Peyer's patch (tissue), 4 donors: ENCODE measurements at regions not wholly inside any gene's neighbourhood (a gene's known extent, or its start where the extent isn't known, plus 50 kb on each side); places are given as distances from the start of the nearest gene placed in this dataset.

Source experiments
- POLR2A ChIP-seq, 2 donors: fragments of 450-650 bp; IDR thresholded peaks; one replicate each; pipeline ENCODE4 v1.5.1; 2017; ENCODE audit warnings: antibody characterized with exemption in 2 of 2, mild to moderate bottlenecking in 2 of 2, moderate library complexity in 2 of 2
- TF ChIP-seq, protein P1 (sequence below), 6 experiments: fragments of 450-650 bp in 4 of 6; fragments of 200-600 bp in 2 of 6; sonication (generic) in 1 of 6; IDR thresholded peaks; one replicate each; pipeline ENCODE4 v1.5.1; 2017 to 2019; ENCODE audit warnings: antibody characterized with exemption in 6 of 6, mild to moderate bottlenecking in 3 of 6, moderate library complexity in 1 of 6

DNA sequence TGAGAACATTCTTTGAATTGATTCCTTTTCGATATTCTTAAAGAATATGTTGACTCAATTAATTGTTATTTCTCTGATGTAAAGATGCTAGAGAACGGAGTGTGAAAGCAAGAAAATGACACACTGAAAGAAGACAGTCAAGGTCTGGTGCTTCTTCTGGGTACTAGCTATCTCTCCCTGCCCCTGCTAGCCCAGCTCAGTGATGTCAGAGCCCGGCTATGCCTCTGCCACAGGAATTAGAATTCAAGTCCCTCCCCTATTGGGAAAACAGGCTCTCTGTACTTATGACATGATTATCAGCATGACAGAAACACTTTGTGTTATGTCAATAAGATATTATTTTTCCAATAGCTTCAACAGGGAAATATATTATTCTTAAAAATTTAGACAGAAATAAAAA, 252.4 kb downstream of the KCNC2 start:
- TF ChIP-seq POLR2A (IDR thresholded peaks at IDR 0.05), result no peak
- TF ChIP-seq, protein P1, sequence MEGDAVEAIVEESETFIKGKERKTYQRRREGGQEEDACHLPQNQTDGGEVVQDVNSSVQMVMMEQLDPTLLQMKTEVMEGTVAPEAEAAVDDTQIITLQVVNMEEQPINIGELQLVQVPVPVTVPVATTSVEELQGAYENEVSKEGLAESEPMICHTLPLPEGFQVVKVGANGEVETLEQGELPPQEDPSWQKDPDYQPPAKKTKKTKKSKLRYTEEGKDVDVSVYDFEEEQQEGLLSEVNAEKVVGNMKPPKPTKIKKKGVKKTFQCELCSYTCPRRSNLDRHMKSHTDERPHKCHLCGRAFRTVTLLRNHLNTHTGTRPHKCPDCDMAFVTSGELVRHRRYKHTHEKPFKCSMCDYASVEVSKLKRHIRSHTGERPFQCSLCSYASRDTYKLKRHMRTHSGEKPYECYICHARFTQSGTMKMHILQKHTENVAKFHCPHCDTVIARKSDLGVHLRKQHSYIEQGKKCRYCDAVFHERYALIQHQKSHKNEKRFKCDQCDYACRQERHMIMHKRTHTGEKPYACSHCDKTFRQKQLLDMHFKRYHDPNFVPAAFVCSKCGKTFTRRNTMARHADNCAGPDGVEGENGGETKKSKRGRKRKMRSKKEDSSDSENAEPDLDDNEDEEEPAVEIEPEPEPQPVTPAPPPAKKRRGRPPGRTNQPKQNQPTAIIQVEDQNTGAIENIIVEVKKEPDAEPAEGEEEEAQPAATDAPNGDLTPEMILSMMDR (IDR thresholded peaks at IDR 0.05), result no peak
